Superior temporal gyrus (tissue), 1 donor: ENCODE measurements at regions not wholly inside any gene's neighbourhood (a gene's known extent, or its start where the extent isn't known, plus 50 kb on each side); places are given as distances from the start of the nearest gene placed in this dataset.
"Not testable (repeated sequence)": the region's sequence is repeated elsewhere in the genome, so short reads cannot be mapped to it uniquely, and the experiment has no call there.

Source experiments
- DNase-seq: peaks from one replicate; pipeline ENCODE4 v3.0.0-alpha.2; 2016; ENCODE audit errors: extremely low spot score

DNA sequence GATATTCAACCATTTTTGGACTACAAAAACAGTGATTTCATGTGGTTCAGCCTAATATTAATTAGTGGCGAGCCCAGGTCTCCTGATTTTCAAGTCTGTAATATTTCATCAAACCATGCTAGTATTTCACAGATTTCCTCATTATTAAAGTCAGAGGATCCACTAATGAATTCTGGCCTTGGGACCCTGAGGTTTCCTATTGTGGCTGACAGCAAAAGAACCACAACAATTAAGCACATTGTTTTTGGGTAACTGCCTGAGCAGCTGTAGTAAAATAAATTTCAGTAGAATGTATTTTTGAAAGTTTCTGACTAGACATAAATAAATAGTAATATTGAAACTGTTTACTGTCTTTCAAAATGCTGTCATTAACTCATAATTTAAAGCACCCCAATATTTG, 630.7 kb upstream of the MMS22L start:
- DNase-seq = no peak

DNA sequence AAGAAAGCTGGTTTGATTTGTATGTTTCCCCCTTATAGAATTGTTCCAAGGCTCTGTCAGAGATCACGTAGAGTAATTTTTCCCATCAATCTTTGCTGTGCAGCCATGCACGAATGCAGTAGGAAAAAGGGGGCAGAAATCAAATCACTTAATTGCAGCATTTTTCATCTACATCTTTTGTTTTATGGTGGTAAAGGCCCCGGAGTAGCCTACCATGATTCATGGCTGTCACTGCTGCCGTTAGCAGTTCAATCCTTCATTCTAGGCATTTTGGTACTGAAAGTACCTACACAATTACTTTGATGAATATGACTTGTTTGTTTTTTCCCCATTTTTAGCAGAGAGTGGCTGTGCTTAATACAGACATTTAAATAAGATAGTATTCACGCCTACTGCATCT, 631.9 kb upstream of the MMS22L start:
- no peak for DNase-seq

- no peak for DNase-seq
Measured at GRCh38 chr6:97915537-97915936, 632.5 kb upstream of the MMS22L start.

DNA sequence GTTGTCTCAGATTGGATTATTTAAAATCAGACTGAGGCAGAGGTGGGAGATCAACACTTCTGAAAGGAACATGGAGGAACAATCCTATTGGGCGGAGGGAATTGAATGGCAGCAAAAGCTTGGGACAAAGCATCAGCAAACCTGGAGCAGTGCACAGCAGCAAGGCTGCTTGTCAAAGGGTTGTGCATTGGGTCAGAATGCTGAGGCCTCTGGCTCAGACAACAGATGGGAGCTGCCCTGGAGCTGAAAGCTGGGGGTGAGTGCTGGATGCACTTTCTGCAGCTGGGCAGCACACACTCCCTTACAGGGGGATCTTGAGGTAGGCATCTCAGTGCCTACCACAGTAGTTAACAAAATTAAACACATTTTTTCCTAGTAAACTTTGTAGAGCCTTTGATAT, 634.4 kb upstream of the MMS22L start:
- DNase-seq = no peak

- no peak for DNase-seq
Measured at GRCh38 chr6:97919046-97919445, 636.0 kb upstream of the MMS22L start.

GRCh38 chr6:97919631-97920030, 636.6 kb upstream of the MMS22L start:
- DNase-seq = no peak

DNA sequence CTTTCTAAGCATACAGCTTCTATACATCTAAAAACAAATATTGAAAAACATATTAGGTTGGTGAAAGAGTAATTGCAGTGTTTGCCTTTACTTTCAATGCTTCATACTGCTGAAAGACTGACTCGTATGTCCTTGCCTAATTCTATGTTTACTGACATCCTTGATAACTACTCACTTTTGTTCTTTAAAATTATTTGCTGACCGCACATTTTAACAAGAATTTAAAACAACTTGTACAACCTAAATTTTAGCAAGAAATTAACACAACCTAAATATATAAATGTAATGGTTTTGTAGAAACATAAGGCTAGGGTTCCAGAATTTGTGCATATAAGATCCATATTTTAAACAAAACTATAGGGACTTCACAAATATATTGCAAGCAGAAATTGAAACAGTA, 640.2 kb upstream of the MMS22L start:
- no peak for DNase-seq

DNA sequence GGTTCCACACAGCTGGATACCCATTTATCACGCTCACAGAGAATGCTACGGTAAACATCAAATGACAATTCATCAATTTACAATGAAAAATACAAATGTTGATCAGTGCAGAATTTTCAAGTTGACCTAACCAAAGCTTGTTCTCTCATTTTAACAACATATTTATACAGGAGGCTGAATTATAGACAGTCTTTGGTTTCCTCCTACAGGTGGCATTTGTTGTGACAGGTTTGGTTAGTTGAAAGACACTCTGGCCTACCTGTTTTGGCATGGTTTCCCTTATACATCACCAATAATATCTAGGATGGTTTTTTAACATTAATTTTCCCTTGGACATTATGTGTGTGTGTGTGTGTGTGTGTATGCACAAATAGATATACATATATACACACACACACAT, 642.5 kb upstream of the MMS22L start:
- no peak for DNase-seq

DNA sequence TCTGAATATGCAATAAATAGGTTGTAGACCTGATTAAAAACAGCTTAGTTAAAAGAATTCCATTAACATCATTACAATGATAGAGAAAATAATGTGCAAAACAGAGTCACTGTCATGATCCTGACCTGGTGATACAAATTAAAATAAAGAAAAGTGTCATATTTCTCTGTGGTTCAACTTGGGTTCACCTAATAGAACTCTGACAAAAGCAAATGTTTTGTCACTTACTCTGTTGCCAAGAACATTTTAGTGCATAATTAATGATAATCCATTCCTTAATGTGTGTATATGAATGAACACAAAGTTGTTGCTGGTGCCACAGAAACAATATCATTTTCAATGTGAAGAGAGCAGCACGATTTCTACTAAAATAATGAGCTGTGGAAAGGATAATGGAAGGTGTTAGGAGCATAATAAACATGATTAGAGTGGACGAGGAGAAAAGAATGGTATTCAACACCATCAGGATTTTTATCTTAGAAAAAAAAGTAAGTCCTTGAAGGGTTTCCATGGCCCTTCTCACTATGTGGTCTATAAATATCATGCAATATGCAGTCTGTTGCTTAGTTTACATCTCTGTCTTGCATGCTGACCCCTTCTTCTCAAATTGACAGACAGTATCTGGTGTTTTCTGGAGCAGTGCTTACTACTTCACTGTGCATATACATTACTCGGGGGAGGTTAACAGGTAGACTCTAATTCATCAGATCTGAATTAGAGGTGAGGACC, 656.6 kb upstream of the MMS22L start:
- DNase-seq = no peak

- DNase-seq = no peak
Measured at GRCh38 chr6:97947841-97948240, 664.8 kb upstream of the MMS22L start.

DNA sequence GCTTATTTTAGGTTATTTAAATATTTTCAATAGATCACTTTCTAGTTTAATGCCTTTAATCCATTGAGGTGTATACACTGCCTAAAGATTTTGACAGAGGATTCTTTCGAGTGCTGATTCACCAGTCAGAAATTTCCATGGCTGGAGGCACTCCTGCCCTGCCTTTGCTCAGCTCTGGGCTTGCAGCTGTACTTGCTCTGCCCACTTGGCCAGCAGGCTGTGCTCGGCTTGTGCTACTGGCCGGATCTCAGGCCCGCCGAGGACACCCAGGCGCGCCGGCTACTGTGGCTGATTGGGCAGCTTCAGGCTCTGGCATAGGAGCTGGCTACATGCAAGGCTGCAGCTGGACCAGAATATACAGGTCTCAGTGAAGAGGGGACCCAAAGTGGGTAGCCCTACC, 675.1 kb upstream of the MMS22L start:
- DNase-seq = no peak

GRCh38 chr6:97963193-97963592, 680.2 kb upstream of the MMS22L start:
- DNase-seq = no peak

DNA sequence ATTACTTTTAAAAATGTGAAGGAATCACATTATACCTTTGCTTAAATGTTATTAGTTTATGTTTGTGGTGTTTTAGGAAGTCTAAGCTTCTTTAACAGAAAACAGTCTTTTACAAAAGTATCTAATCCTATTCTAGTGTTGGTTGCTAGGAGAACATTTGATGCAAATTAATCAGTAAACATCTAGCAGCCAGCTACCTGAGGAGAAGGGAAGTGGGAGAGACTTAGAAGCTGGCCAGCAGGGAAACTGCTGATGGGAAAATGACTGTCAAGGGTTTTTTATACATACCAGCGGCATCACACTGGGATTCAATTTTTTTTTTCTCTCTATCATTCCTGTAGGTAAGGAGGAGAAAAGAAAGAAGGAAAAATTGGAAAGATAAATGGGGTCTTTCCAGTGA, 686.0 kb upstream of the MMS22L start:
- DNase-seq = no peak

- no peak for DNase-seq
Measured at GRCh38 chr6:97977084-97977483, 694.1 kb upstream of the MMS22L start.

- no peak for DNase-seq
Measured at GRCh38 chr6:97978855-97979271, 695.8 kb upstream of the MMS22L start.

DNA sequence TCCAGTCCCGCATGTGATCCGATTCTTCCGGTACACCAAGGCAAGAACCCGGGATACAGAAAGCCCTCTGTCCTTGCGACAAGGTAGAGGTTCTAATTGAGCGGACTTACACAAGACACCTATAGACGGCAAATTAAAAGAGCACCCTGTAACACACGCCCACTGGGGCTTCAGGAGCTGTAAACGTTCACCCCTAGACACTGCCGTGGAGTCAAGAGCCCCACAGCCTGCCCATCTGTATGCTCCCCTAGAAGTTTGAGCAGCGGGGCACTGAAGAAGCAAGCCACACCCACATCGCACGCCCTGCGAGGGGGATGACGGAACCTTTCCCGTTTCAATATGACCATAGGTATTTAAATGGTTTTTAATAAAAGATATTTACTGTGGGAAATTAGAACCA, 696.3 kb upstream of the MMS22L start:
- not testable (repeated sequence) for DNase-seq

GRCh38 chr6:97989451-97989850, 706.4 kb upstream of the MMS22L start:
- DNase-seq = no peak

DNA sequence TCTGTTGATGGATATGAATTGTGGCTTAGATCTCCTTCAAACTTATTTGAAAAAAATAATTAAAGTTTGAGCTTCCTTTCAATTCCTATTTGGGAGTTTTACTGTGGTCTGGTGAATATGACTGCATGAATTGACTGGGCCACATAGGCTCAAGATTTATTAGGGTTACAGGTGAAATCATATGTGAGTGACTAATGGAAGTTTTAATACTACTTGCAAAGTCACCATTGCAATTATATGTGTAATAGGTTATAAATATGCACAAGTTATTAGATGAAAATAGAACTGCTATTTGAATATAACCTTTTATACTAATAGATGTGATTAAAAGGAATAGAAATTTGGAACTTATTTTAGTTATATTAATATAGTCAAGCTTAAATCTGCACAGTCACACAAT, 712.1 kb upstream of the MMS22L start:
- DNase-seq = no peak

- DNase-seq = no peak
Measured at GRCh38 chr6:98002678-98003077, 719.7 kb upstream of the MMS22L start.

GRCh38 chr6:98014442-98015201, 731.6 kb upstream of the MMS22L start:
- no peak for DNase-seq

GRCh38 chr6:98016565-98016964, 733.5 kb upstream of the MMS22L start:
- DNase-seq = no peak

- DNase-seq = no peak
Measured at GRCh38 chr6:98020222-98020621, 737.2 kb upstream of the MMS22L start.

DNA sequence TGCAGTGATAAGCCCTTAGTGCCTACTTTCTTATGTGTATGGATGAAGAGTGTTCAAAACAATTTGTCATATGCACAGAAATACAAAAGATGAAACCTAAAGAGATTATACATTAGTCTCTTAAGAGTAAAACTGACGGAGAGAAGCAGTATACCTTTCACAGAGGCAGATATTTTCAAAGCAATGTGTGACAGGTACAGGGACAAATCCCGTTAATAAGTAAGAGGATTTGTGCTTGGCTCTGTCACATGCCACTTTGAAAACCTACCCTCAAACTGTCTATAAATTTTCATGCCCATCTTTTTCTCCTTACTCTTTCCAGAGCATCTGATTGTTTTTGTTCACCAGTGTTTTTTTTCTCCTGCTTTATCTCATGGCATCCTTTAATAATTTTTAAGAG, 741.3 kb upstream of the MMS22L start:
- no peak for DNase-seq

GRCh38 chr6:98027898-98028297, 744.9 kb upstream of the MMS22L start:
- DNase-seq = no peak
